Posterior vena cava (tissue), 2 donors: ENCODE measurements at regions not wholly inside any gene's neighbourhood (a gene's known extent, or its start where the extent isn't known, plus 50 kb on each side); places are given as distances from the start of the nearest gene placed in this dataset.
A peak's percentile ranks its signal among the peaks of the same experiment; 100 is the strongest.

Experiments used
- DNase-seq: peaks from one replicate; pipeline ENCODE4 v3.0.0-alpha.2; 2020; ENCODE audit warnings: low spot score
- intact Hi-C, 2 donors: fragments of 100-400 bp; cut with DNase I; formaldehyde crosslinking; loops; one replicate each; pipeline versions ENCODE4 v1.14.1 to v1.14.2; 2022 to 2023
- donor health status: DM: yes; HTN: yes; CAD: no.
- donor health status: DM: yes; HTN: yes; CAD: no.

DNA sequence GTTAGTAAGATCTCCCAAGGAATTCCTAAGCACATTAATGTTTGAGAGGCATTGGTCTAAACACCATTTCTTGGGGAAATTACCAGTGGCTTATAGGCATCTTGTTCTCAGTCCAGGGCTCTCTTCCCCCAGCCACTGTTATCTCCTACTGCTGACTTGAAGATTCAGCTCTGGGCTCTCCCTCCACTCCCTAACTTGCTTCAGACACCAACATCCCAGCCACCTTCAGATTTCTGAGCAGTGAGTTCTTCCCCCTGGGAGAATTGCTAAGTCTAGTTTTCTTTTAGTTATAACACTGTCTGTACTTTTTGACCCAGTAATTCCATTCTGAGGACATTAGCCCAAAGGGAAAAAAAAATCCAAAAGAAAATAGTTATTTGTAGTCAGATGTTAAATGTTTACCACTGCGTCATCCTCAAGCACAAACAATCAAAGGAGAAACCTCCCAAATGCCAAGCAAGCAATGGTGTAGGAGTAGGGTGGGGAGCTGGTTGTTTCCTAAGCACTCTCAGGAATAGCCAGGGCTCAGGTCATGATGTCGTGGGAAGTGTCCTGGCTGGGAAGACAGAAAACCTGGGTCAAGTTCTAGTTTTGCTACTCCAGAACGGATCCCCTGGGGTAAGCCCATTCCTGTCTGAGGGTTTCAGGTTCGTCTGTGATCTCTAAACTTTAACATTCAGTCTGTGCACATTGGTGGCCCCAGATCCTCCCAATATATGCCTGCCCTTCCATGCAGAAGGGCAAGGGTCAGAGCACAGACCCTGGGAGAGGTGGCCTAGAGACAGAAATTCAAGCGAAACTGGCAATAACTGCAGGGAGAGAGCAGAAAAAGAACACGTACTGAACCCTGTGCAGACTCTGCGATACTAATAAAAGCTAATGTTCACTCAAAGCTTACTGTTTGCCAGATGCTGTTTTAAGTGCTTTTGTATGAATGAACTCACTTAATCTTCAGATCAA lies 191.1 kb upstream of the FGGY start:
- intact Hi-C loops, result no loop called here
- DNase-seq, result no peak

- intact Hi-C loops, result no loop called here
Measured at GRCh38 chr1:59107516-59107915, 189.4 kb upstream of the FGGY start.

GRCh38 chr1:59107916-59108315 lies 189.0 kb upstream of the FGGY start:
- intact Hi-C loops, result no loop called here
- DNase-seq, result no peak

More at GRCh38 chr1:59107516-59107915, 189.4 kb upstream of the FGGY start:
- DNase-seq, result peak; percentile 81

- no peak for DNase-seq
Measured at GRCh38 chr1:59108481-59109317, 188.2 kb upstream of the FGGY start.

GRCh38 chr1:59110271-59110670 lies 186.6 kb upstream of the FGGY start:
- intact Hi-C loops, result no loop called here

More at GRCh38 chr1:59108481-59109317, 188.2 kb upstream of the FGGY start:
- intact Hi-C loops, result no loop called here

GRCh38 chr1:59113876-59114457 lies 182.9 kb upstream of the FGGY start:
- intact Hi-C loops, result no loop called here
- no peak for DNase-seq

More at GRCh38 chr1:59110271-59110670, 186.6 kb upstream of the FGGY start:
- DNase-seq, result no peak

DNA sequence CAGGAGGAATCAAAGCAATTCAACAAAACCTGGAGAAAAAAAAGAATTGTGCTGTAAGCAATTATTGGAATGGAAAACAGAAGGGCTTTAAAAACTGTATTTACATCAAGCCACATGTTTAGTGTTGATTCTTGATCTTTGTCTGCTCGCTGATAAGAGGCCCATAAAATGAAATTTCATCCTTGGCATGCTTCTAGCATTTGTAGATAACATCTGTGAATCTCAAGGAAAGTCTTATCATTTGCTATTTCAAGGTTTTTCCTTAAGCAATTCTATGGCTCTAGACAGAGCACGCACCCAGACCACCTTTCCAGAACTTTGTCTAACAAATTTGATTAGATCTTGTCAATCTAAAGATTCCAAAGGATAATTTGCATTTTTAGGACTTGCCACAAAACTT lies 181.0 kb upstream of the FGGY start:
- intact Hi-C loops, result no loop called here
- DNase-seq, result no peak

DNA sequence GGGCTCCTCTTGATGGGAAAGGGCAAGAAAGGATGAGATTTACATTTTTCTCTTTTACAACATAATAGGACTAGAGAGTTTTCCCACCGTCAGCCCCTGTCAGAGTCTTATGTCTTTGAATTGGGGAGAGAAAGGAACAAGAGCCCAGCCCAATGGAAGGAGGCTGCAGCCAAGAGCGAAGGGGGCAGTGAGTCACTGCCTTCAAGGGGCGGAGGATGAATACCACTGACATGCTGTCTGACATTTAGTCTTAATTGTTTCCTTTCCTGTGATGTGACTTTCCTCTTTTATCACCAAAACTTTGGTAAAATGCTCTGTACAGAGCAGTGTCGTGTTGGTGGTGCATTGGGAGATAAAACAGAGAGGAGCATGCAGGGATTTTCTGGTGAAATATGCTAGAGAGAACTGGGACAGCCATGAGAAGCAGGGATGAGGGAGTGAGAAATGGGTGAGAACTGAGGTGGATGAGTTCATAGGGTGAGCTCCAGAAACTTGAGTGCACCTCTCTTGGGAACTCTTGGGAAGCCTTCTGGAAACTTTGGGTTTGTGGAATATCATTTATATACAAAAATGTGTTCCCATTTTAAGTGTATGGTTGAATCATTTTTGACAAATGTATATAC lies 179.9 kb upstream of the FGGY start:
- peak; percentile 84 for DNase-seq
- intact Hi-C loops, result no loop called here

GRCh38 chr1:59122527-59122926 lies 174.4 kb upstream of the FGGY start:
- intact Hi-C loops, result no loop called here
- no peak for DNase-seq

DNA sequence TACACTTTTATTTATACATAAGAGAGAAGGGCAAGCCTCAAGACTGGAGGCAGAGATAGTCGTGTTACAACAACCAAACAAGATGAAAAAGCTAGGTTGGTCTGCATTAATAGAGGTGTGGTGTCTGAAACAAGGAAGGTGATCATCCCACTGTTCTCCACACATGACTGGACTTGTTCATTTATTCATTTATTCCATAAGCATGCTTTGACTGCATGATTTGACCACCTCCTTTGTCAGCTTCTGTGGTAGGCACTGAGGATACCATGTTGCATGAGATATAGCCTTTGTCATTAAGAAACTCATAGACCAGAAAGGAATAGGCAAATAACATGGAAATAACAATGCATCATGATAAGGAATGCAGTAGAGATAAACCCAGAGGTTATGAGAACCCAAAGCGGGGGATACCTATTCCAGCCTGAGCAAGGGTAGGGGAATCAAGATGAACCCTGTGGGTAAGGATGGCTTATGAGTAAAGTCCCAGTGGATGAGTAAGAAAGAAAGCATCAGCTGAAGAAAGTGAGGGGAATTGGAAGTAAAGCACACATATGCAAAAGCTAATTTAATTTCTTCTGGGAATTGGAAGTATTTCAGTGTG lies 173.7 kb upstream of the FGGY start:
- no peak for DNase-seq
- intact Hi-C loops, result no loop called here

- intact Hi-C loops, result no loop called here
Measured at GRCh38 chr1:59124166-59124565, 172.7 kb upstream of the FGGY start.

DNA sequence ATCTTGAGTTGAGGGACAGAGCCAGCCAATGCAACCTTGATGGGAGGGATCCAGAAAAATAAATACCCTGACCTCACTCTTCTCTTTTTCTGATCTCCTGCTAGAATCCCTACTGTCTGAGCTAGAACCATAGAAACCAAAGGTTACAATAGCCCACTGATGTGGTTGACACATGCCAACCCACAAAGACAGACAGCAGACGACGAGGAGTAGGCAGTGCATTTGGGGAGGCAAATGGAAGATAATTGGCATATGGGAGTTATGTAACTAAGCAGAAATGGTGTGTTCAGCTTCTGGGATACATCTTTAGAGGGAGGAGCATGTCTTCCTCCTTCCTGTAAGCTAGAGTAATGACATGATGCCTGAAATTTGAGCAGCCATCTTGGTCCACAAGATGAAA lies 171.7 kb upstream of the FGGY start:
- intact Hi-C loops, result no loop called here

More at GRCh38 chr1:59124166-59124565, 172.7 kb upstream of the FGGY start:
- DNase-seq, result no peak

DNA sequence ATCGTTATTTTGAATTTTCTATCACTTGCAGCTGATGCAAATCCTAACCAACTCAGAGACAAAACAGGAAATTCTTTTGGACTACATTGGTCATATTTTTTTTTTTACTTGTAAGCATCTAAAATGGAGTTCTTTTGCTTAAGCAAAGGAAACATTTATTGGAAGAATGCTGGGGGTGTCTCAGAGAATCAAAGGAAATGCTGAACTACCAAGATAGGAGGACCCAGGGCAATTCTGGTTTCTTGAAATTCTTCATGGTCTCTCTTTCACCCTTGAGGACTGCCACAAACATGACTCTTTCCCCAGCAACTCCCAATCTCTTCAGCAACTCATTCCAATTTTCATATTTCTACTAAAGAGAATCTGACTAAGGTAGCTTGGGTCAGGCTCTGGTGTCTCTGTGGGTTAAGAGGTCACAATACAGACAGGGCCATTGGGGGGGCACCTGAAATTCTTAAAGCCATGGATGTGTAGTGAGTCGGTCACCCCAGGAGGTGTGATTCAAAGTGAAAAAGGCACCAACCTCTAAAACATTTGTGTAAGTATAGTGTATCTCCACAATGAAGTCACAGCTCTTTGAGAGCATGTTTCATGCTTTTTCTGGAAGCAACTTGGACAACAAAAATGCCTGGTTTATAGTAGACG lies 171.1 kb upstream of the FGGY start:
- intact Hi-C loops, result no loop called here
- DNase-seq, result no peak

More for the DNA sequence above, 171.7 kb upstream of the FGGY start:
- DNase-seq, result no peak

GRCh38 chr1:59126366-59126765 lies 170.5 kb upstream of the FGGY start:
- no peak for DNase-seq
- intact Hi-C loops, result no loop called here

DNA sequence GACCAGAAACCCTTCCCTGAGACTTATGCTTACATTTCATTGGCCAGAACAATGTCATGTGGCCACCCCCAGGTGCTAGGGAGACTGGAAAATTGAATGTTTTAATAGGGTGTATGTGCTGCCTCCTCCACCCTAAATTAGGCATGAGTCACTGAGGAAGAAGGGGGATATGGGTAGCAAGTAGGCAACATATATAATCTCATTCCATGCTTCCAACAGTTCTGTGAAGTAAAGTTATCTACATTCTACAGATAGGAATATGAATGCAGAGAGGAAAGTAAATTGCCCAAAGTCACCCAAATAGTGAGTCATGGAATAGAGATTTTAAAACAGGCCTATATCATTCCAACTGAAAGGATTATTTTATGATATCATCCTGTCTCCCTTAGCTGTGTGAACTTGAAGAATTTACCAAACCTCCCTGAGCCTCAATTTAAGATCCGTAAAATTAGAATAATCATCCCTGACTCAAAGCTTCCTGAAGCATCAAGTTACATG lies 168.6 kb upstream of the FGGY start:
- no peak for DNase-seq
- intact Hi-C loops, result no loop called here

DNA sequence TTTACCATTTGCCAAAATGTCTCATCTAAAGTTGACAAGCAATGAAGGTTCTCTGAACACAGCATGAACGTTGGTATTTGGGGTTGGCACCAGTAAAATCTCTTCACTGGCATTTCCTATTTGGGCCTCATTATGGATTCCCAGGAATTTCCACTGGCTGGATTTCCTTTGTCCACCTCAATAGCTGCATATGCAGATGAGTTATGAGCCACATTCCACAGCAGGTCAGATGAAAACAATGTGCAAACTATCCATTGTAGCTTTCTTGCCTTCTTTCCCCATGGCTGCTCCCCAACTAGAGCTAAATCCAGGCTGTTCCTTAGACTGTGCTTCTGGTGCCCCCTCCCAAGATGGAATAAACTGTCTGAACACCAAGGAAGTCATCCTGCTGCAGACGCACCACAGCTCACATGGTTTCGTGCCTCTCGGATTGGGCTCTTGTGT lies 168.1 kb upstream of the FGGY start:
- intact Hi-C loops, result no loop called here
- no peak for DNase-seq

- DNase-seq, result no peak
- intact Hi-C loops, result no loop called here
Measured at GRCh38 chr1:59132295-59132694, 164.6 kb upstream of the FGGY start.

- intact Hi-C loops, result no loop called here
Measured at GRCh38 chr1:59133997-59134396, 162.9 kb upstream of the FGGY start.

More at GRCh38 chr1:59133997-59134396, 162.9 kb upstream of the FGGY start:
- no peak for DNase-seq
